PC-9 (cell line): ENCODE measurements at regions not wholly inside any gene's neighbourhood (a gene's known extent, or its start where the extent isn't known, plus 50 kb on each side); places are given as distances from the start of the nearest gene placed in this dataset.

Experiments
- BruUV-seq: library from RNA; stranded (reverse); fragments of 400-500 nt; replicated peaks from 2 replicates; lab custom pipeline; 2021; lab: Mats Ljungman, UMichigan
- CTCF ChIA-PET: fragments of 300-600 bp; sonication (Branson Sonifier 250); formaldehyde crosslinking; loops from one replicate; lab custom pipeline; 2022; ENCODE audit warnings: antibody characterized with exemption; lab: Charles Lee
- POLR2A ChIA-PET: fragments of 300-600 bp; sonication (Branson Sonifier 250); formaldehyde crosslinking; loops from one replicate; lab custom pipeline; 2022; ENCODE audit warnings: antibody characterized with exemption; ENCODE audit not compliant: unreplicated experiment; lab: Charles Lee
- DNase-seq, 2 experiments: peaks; one replicate each; pipeline versions ENCODE4 v3.0.0 to v3.0.0-alpha.2; 2015 to 2022; ENCODE audit warnings: mixed read lengths in 1 of 2
- H2AFZ ChIP-seq: fragments of 200-600 bp; sonication (generic); 2 replicates; pipeline ENCODE4 v1.8.1; 2017; ENCODE audit warnings: antibody characterized with exemption
- H3F3A ChIP-seq: fragments of 200-600 bp; sonication (generic); 2 replicates; pipeline ENCODE4 v1.8.1; 2017; ENCODE audit warnings: antibody characterized with exemption, mild to moderate bottlenecking, low read depth; ENCODE audit not compliant: insufficient read depth
- H3K27ac ChIP-seq: fragments of 200-600 bp; sonication (generic); 2 replicates; pipeline ENCODE4 v1.6.1; 2016; ENCODE audit warnings: mixed run types
- H3K27me3 ChIP-seq: fragments of 200-600 bp; sonication (generic); 2 replicates; pipeline ENCODE4 v1.6.1; 2016; ENCODE audit warnings: low read depth, mixed run types; ENCODE audit not compliant: insufficient read depth
- H3K36me3 ChIP-seq: fragments of 200-600 bp; sonication (generic); 2 replicates; pipeline ENCODE4 v1.6.1; 2016; ENCODE audit warnings: low read depth, mixed run types
- H3K4me1 ChIP-seq: fragments of 200-600 bp; sonication (generic); replicated peaks from 2 replicates; pipeline ENCODE4 v1.6.1; 2016; ENCODE audit warnings: mixed run types; ENCODE audit not compliant: insufficient read depth
- H3K4me2 ChIP-seq: fragments of 200-600 bp; sonication (generic); 2 replicates; pipeline ENCODE4 v1.6.1; 2017; ENCODE audit warnings: mixed run types
- H3K4me3 ChIP-seq: fragments of 200-600 bp; sonication (generic); 2 replicates; pipeline ENCODE4 v1.6.1; 2016; ENCODE audit warnings: mixed run types
- H3K79me2 ChIP-seq: fragments of 200-600 bp; sonication (generic); 2 replicates; pipeline ENCODE4 v1.6.1; 2017; ENCODE audit warnings: low read depth, mixed run types
- H3K9me2 ChIP-seq: fragments of 200-600 bp; sonication (generic); 2 replicates; pipeline ENCODE4 v1.8.1; 2017; ENCODE audit warnings: mild to moderate bottlenecking; ENCODE audit not compliant: insufficient read depth
- H3K9me3 ChIP-seq: fragments of 200-600 bp; sonication (generic); 2 replicates; pipeline ENCODE4 v1.8.1; 2016; ENCODE audit warnings: low read depth; ENCODE audit not compliant: insufficient read depth
- H4K20me1 ChIP-seq: fragments of 200-600 bp; sonication (generic); 2 replicates; pipeline ENCODE4 v1.8.1; 2017; ENCODE audit not compliant: insufficient read depth
- EZH2 ChIP-seq: fragments of 200-600 bp; sonication (generic); IDR thresholded peaks from 2 replicates; pipeline ENCODE4 v1.8.0; 2017; ENCODE audit warnings: antibody characterized with exemption, low read depth
- intact Hi-C: fragments of 100-400 bp; cut with micrococcal nuclease; formaldehyde crosslinking; loops from one replicate; pipeline ENCODE4 v1.10.0; 2022; ENCODE audit not compliant: unreplicated experiment
- TF ChIP-seq, protein P1 (sequence below): fragments of 200-600 bp; sonication (generic); conservative IDR thresholded peaks from 2 replicates; pipeline ENCODE4 v1.6.1; 2017; ENCODE audit warnings: mixed run types, antibody characterized with exemption, mild to moderate bottlenecking, moderate library complexity

DNA sequence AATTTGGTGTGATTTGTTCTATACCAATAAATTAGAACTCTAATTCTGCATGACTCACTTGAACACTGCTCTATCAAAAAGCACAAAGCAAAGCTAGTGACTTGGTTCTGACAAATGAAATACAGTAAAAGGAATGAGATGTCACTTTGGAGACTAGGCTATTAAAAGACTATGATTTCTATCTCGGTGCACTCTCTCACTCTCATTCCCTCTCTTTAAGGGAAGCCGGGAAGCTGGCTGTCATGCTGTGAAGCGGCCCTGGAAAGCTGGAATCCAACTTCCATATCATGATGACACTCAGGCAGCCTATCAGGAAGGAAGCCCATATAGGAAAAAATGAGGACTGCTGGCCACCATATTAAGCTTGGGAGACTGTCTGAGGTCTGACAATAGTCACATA lies 590.1 kb upstream of the CBLB start:
- no TSS peak for BruUV-seq
- TF ChIP-seq EZH2: no peak
- TF ChIP-seq, protein P1, sequence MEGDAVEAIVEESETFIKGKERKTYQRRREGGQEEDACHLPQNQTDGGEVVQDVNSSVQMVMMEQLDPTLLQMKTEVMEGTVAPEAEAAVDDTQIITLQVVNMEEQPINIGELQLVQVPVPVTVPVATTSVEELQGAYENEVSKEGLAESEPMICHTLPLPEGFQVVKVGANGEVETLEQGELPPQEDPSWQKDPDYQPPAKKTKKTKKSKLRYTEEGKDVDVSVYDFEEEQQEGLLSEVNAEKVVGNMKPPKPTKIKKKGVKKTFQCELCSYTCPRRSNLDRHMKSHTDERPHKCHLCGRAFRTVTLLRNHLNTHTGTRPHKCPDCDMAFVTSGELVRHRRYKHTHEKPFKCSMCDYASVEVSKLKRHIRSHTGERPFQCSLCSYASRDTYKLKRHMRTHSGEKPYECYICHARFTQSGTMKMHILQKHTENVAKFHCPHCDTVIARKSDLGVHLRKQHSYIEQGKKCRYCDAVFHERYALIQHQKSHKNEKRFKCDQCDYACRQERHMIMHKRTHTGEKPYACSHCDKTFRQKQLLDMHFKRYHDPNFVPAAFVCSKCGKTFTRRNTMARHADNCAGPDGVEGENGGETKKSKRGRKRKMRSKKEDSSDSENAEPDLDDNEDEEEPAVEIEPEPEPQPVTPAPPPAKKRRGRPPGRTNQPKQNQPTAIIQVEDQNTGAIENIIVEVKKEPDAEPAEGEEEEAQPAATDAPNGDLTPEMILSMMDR: no peak
- Histone ChIP-seq H3F3A (no peaks in the 10 kb centered on the region), H3K27me3 (no peaks in the 10 kb centered on the region), H4K20me1 (no peaks in the 10 kb centered on the region), H3K36me3 (no peaks in the 10 kb centered on the region), H3K27ac (no peak overlapping the region), H3K4me2 (no peak overlapping the region), H3K4me1 (peaks cover 7% of the 10 kb centered on the region; the same call in 1 of the 2 replicates), H2AFZ (no peak overlapping the region), H3K9me3 (no peaks in the 10 kb centered on the region), H3K79me2 (no peaks in the 10 kb centered on the region), H3K4me3 (no peak overlapping the region), H3K9me2 (0 out of 2 replicates have a peak, but pooled peaks cover 3% of the 10 kb centered on the region)
- intact Hi-C loops: no loop called here
- ChIA-PET CTCF (no interaction called here), POLR2A (no interaction called here)
- no peak for DNase-seq

DNA sequence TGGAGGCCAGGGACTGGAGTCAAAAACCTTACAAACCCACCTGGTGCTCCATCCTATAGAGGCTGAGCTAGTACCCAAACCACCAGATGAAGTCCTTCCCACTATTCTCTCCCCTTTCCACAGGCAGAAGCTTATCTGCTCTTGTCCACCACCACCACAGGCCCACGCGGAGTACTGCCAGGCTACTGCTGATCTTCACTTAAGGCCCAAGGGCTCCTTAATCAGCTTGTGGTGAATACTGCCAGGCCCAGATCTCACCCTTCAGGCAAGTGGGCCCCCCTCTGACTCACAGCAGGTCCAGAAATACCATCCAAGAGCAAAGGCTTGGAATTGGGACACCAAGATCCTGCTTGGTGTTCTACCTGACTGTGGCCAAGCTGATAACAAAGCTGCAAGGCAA lies 598.1 kb upstream of the CBLB start:
- no TSS peak for BruUV-seq

DNA sequence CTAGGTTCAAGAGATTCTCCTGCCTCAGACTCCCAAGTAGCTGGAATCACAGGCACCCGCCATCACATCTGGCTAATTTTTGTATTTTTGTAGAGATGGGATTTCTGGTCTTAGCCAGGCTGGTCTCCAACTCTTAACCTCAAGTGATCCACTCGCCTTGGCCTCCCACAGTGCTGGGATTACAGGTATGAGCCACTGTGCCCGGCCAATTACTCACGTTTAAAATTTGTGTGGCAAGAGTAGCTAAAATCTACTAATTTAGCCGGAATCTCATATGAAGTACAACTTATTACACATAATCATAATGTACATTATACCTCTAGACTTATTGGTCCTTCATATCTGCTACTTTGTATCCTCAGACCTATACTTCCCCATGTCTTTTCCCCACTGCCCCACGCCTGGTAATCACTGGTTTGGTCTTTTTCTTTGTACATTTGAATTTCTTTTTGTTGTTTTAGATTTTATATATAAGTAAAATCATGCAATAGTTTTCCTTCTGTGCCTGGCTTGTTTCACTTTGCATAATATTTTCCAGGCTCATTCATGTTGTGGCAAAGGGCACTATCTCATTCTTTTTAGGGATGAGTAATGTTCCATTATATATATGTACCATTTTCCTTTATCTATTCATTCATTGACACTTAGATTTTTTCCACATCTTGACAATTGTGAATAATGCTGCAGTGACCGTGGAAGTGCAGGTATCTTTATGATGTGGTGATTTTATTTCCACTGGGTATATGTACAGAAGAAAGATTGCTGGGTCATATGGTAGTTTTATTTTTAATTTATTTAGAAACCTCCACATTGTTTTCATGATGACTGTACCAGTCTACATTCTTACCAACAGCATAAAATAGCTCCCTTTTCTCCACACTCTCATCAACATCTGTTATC lies 605.0 kb upstream of the CBLB start:
- CTCF ChIA-PET: no interaction called here
- TF ChIP-seq, protein P1: no peak
- TF ChIP-seq EZH2: no peak
- Histone ChIP-seq H3K27ac (no peak overlapping the region), H3K79me2 (no peaks in the 10 kb centered on the region), H4K20me1 (no peaks in the 10 kb centered on the region), H3K36me3 (no peaks in the 10 kb centered on the region), H3K4me3 (no peak overlapping the region), H3F3A (no peaks in the 10 kb centered on the region), H3K9me3 (0 out of 2 replicates have a peak, but pooled peaks cover 5% of the 10 kb centered on the region), H3K4me2 (no peak overlapping the region), H3K4me1 (no peaks in the 10 kb centered on the region), H2AFZ (no peak overlapping the region), H3K9me2 (0 out of 2 replicates have a peak, but pooled peaks cover 7% of the 10 kb centered on the region), H3K27me3 (no peaks in the 10 kb centered on the region)
- intact Hi-C loops: no loop called here
- POLR2A ChIA-PET: no interaction called here
- DNase-seq: no peak
- no TSS peak for BruUV-seq

More for the DNA sequence above, 598.1 kb upstream of the CBLB start:
- CTCF ChIA-PET: no interaction called here
- H3K9me2 ChIP-seq: 0 out of 2 replicates have a peak, but pooled peaks cover 3% of the 10 kb centered on the region
- no peak overlapping the region for H3K4me3 ChIP-seq
- no peak overlapping the region for H2AFZ ChIP-seq
- H3K4me2 ChIP-seq: no peak overlapping the region
- no peaks in the 10 kb centered on the region for H3F3A ChIP-seq
- H3K27ac ChIP-seq: no peak overlapping the region
- intact Hi-C loops: no loop called here
- no peaks in the 10 kb centered on the region for H3K4me1 ChIP-seq
- no peak for DNase-seq
- H3K36me3 ChIP-seq: no peaks in the 10 kb centered on the region
- no peaks in the 10 kb centered on the region for H3K9me3 ChIP-seq
- TF ChIP-seq, protein P1: no peak
- TF ChIP-seq EZH2: no peak
- POLR2A ChIA-PET: no interaction called here
- H4K20me1 ChIP-seq: no peaks in the 10 kb centered on the region
- no peaks in the 10 kb centered on the region for H3K27me3 ChIP-seq
- H3K79me2 ChIP-seq: no peaks in the 10 kb centered on the region
